ENCODE measurements at regions not wholly inside any gene's neighbourhood (a gene's known extent, or its start where the extent isn't known, plus 50 kb on each side); places are given as distances from the start of the nearest gene placed in this dataset.

GRCh38 chr6:144806222-144806621 is 521.1 kb downstream of the UTRN start:
- Histone ChIP-seq H3K79me2 (ENCODE audit: insufficient read depth, low read depth) (no peaks in the 10 kb centered on the region), H4K20me1 (ENCODE audit: insufficient read depth) (no peaks in the 10 kb centered on the region), H3K27ac (no peak overlapping the region)

GRCh38 chr6:144809120-144809519 is 524.0 kb downstream of the UTRN start:
- H3K27ac ChIP-seq: no peak overlapping the region
- H3K79me2 ChIP-seq (ENCODE audit: insufficient read depth, low read depth): no peaks in the 10 kb centered on the region
- H2AFZ ChIP-seq (ENCODE audit: low read depth): no peak overlapping the region
- H4K20me1 ChIP-seq (ENCODE audit: insufficient read depth): no peaks in the 10 kb centered on the region
- H3K4me3 ChIP-seq (IDR thresholded peaks at IDR 0.05; ENCODE audit: insufficient read depth, low read depth, low read length): no peak overlapping the region
- H3K4me1 ChIP-seq (ENCODE audit: low read depth, poor library complexity, severe bottlenecking): no peaks in the 10 kb centered on the region
- no peak overlapping the region for H3K4me2 ChIP-seq
- H3K9ac ChIP-seq: no peak overlapping the region
- H3K27me3 ChIP-seq (ENCODE audit: insufficient read depth, low read depth): no peaks in the 10 kb centered on the region
- no peaks in the 10 kb centered on the region for H3K36me3 ChIP-seq (ENCODE audit: insufficient read depth)
- no peak for TF ChIP-seq CTCF (conservative IDR thresholded peaks at IDR 0.05; ENCODE audit: low read depth, low read length)

More at GRCh38 chr6:144806222-144806621, 521.1 kb downstream of the UTRN start:
- no peak overlapping the region for H3K4me2 ChIP-seq
- H2AFZ ChIP-seq (ENCODE audit: low read depth): no peak overlapping the region
- H3K4me1 ChIP-seq (ENCODE audit: low read depth, poor library complexity, severe bottlenecking): no peaks in the 10 kb centered on the region
- no peak overlapping the region for H3K9ac ChIP-seq
- no peak overlapping the region for H3K4me3 ChIP-seq (IDR thresholded peaks at IDR 0.05; ENCODE audit: insufficient read depth, low read depth, low read length)
- TF ChIP-seq CTCF (conservative IDR thresholded peaks at IDR 0.05; ENCODE audit: low read depth, low read length): no peak
- no peaks in the 10 kb centered on the region for H3K27me3 ChIP-seq (ENCODE audit: insufficient read depth, low read depth)
- no peaks in the 10 kb centered on the region for H3K36me3 ChIP-seq (ENCODE audit: insufficient read depth)

GRCh38 chr6:144809969-144810368 is 524.8 kb downstream of the UTRN start:
- H3K36me3 ChIP-seq (ENCODE audit: insufficient read depth): no peaks in the 10 kb centered on the region
- no peaks in the 10 kb centered on the region for H3K79me2 ChIP-seq (ENCODE audit: insufficient read depth, low read depth)
- H3K4me2 ChIP-seq: no peak overlapping the region
- H3K4me3 ChIP-seq (IDR thresholded peaks at IDR 0.05; ENCODE audit: insufficient read depth, low read depth, low read length): no peak overlapping the region
- H3K9ac ChIP-seq: no peak overlapping the region
- H3K27ac ChIP-seq: no peak overlapping the region
- H3K27me3 ChIP-seq (ENCODE audit: insufficient read depth, low read depth): no peaks in the 10 kb centered on the region
- no peaks in the 10 kb centered on the region for H3K4me1 ChIP-seq (ENCODE audit: low read depth, poor library complexity, severe bottlenecking)
- no peak overlapping the region for H2AFZ ChIP-seq (ENCODE audit: low read depth)
- no peak for TF ChIP-seq CTCF (conservative IDR thresholded peaks at IDR 0.05; ENCODE audit: low read depth, low read length)
- H4K20me1 ChIP-seq (ENCODE audit: insufficient read depth): no peaks in the 10 kb centered on the region

GRCh38 chr6:144811140-144811539 is 526.0 kb downstream of the UTRN start:
- Histone ChIP-seq H3K79me2 (ENCODE audit: insufficient read depth, low read depth) (no peaks in the 10 kb centered on the region), H3K9ac (no peak overlapping the region), H4K20me1 (ENCODE audit: insufficient read depth) (no peaks in the 10 kb centered on the region), H3K36me3 (ENCODE audit: insufficient read depth) (no peaks in the 10 kb centered on the region), H3K27ac (no peak overlapping the region), H2AFZ (ENCODE audit: low read depth) (no peak overlapping the region), H3K4me1 (ENCODE audit: low read depth, poor library complexity, severe bottlenecking) (no peaks in the 10 kb centered on the region), H3K4me2 (no peak overlapping the region), H3K27me3 (ENCODE audit: insufficient read depth, low read depth) (no peaks in the 10 kb centered on the region), H3K4me3 (IDR thresholded peaks at IDR 0.05; ENCODE audit: insufficient read depth, low read depth, low read length) (no peak overlapping the region)
- TF ChIP-seq CTCF (conservative IDR thresholded peaks at IDR 0.05; ENCODE audit: low read depth, low read length): no peak

Measured in KMS-11 (cell line).